Activated CD8-positive, alpha-beta memory T cell treated with anti-CD3 and anti-CD28 coated beads for 1 hour (primary cell): ENCODE measurements at regions not wholly inside any gene's neighbourhood (a gene's known extent, or its start where the extent isn't known, plus 50 kb on each side); places are given as distances from the start of the nearest gene placed in this dataset.

Source experiments
- DNase-seq, 2 donors: peaks; one replicate each; pipeline ENCODE4 v3.0.0-alpha.2; 2020; ENCODE audit warnings: low read depth in 1 of 2; ENCODE audit errors: extremely low read depth in 1 of 2

GRCh38 chrX:10047133-10047532, 80.0 kb downstream of the CLDN34 start:
- DNase-seq: no peak

- no peak for DNase-seq
Measured at GRCh38 chrX:10047631-10048030, 80.5 kb downstream of the CLDN34 start.

GRCh38 chrX:10048076-10048475, 80.9 kb downstream of the CLDN34 start:
- DNase-seq: no peak

GRCh38 chrX:10048707-10049106, 81.5 kb downstream of the CLDN34 start:
- no peak for DNase-seq

GRCh38 chrX:10049236-10049635, 82.1 kb downstream of the CLDN34 start:
- DNase-seq: no peak

- DNase-seq: no peak
Measured at GRCh38 chrX:10050481-10050880, 83.3 kb downstream of the CLDN34 start.

GRCh38 chrX:10051866-10052480, 84.8 kb downstream of the CLDN34 start:
- no peak for DNase-seq

GRCh38 chrX:10052906-10053625, 85.9 kb downstream of the CLDN34 start:
- DNase-seq: no peak

- no peak for DNase-seq
Measured at GRCh38 chrX:10054396-10054795, 87.2 kb downstream of the CLDN34 start.

GRCh38 chrX:10055430-10055829, 88.3 kb downstream of the CLDN34 start:
- no peak for DNase-seq

GRCh38 chrX:10062352-10062751, 94.4 kb upstream of the CLCN4 start:
- DNase-seq: no peak

- no peak for DNase-seq
Measured at GRCh38 chrX:10062980-10063379, 93.8 kb upstream of the CLCN4 start.

- DNase-seq: no peak
Measured at GRCh38 chrX:10064736-10065135, 92.0 kb upstream of the CLCN4 start.

- DNase-seq: no peak
Measured at GRCh38 chrX:10070714-10071436, 85.9 kb upstream of the CLCN4 start.

- no peak for DNase-seq
Measured at GRCh38 chrX:10071451-10072144, 85.2 kb upstream of the CLCN4 start.

- no peak for DNase-seq
Measured at GRCh38 chrX:10072786-10073568, 83.8 kb upstream of the CLCN4 start.

- no peak for DNase-seq
Measured at GRCh38 chrX:10073671-10074070, 83.1 kb upstream of the CLCN4 start.

GRCh38 chrX:10074241-10074941, 82.4 kb upstream of the CLCN4 start:
- DNase-seq: no peak

- no peak for DNase-seq
Measured at GRCh38 chrX:10076765-10077164, 80.0 kb upstream of the CLCN4 start.
